GM12892 (cell line): ENCODE measurements at regions not wholly inside any gene's neighbourhood (a gene's known extent, or its start where the extent isn't known, plus 50 kb on each side); places are given as distances from the start of the nearest gene placed in this dataset.

Experiments
- POLR2A ChIP-seq: IDR thresholded peaks from 2 replicates; pipeline ENCODE4 v1.6.1; 2011; ENCODE audit warnings: low read depth, low read length, control low read depth
- TAF1 ChIP-seq: IDR thresholded peaks from 2 replicates; pipeline ENCODE4 v1.6.1; 2011; ENCODE audit warnings: low read depth, mild to moderate bottlenecking, control low read depth, low read length, borderline replicate concordance

DNA sequence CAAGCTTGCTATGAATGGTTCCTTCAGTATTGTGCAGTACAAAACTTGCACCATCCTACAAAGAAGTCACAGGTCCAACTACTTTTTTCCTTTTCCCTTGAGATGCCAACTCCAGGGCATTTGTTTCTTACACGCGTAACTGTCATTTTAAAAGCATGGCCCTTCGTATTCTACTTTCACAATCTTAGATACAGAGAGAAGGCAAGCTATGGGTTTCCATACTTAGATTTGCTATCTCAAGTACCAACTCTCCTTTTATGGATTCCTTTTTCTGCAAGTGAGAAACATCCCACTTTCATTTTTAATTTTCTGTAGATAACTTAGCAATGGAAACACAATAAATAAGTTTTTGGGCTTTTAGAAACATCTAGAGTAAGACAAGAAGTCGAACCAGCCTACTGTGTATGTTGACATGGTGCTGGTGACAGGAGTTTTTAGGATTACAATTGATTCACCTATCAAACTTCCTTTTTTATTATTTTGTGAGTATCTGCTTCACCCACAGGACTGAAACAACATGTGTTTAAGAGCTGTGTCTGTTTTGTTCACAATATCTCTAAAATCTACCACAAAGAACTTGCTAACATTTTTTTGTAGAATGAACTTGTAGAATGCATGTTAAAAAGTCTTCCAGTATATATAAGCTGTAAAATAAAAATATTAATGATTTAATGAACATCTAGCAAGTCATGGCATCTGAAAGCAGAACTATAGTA, 124.1 kb downstream of the FAM174A start:
- TF ChIP-seq TAF1, result no peak
- TF ChIP-seq POLR2A, result no peak
